Activated CD4-positive, alpha-beta T cell treated with anti-CD3 and anti-CD28 coated beads, Interleukin-2, amount 50 U/mL, for 24 hours (primary cell): ENCODE measurements at regions not wholly inside any gene's neighbourhood (a gene's known extent, or its start where the extent isn't known, plus 50 kb on each side); places are given as distances from the start of the nearest gene placed in this dataset.
"Not testable (repeated sequence)": the region's sequence is repeated elsewhere in the genome, so short reads cannot be mapped to it uniquely, and the experiment has no call there.

Experiments used
- DNase-seq, 2 donors: peaks; one replicate each; pipeline ENCODE4 v3.0.0-alpha.2; 2020; ENCODE audit warnings: low read depth in 1 of 2, low spot score in 1 of 2

GRCh38 chr4:160286051-160286450, 1183.2 kb downstream of the RAPGEF2 start:
- DNase-seq, result no peak

- no peak for DNase-seq
These were observed 1193.6 kb downstream of the RAPGEF2 start for GRCh38 chr4:160296476-160296875.

GRCh38 chr4:160299177-160299576, 1196.3 kb downstream of the RAPGEF2 start:
- no peak for DNase-seq

GRCh38 chr4:160299608-160300007, 1196.7 kb downstream of the RAPGEF2 start:
- DNase-seq, result no peak

GRCh38 chr4:160316036-160316435, 1213.2 kb downstream of the RAPGEF2 start:
- no peak for DNase-seq

- DNase-seq, result no peak
These were observed 1215.8 kb downstream of the RAPGEF2 start for GRCh38 chr4:160318567-160319220.

GRCh38 chr4:160319221-160319867, 1216.5 kb downstream of the RAPGEF2 start:
- DNase-seq, result no peak

GRCh38 chr4:160319868-160320260, 1217.0 kb downstream of the RAPGEF2 start:
- DNase-seq, result no peak

GRCh38 chr4:160326110-160326509, 1223.2 kb downstream of the RAPGEF2 start:
- DNase-seq, result no peak

- no peak for DNase-seq
These were observed 1244.3 kb downstream of the RAPGEF2 start for GRCh38 chr4:160347197-160347596.

GRCh38 chr4:160350944-160351343, 1248.1 kb downstream of the RAPGEF2 start:
- no peak for DNase-seq

- DNase-seq, result no peak
These were observed 1249.8 kb downstream of the RAPGEF2 start for GRCh38 chr4:160352637-160353036.

- no peak for DNase-seq
These were observed 1250.7 kb downstream of the RAPGEF2 start for GRCh38 chr4:160353548-160353947.

GRCh38 chr4:160362478-160362877, 1259.6 kb downstream of the RAPGEF2 start:
- no peak for DNase-seq

- DNase-seq, result no peak
These were observed 1261.3 kb downstream of the RAPGEF2 start for GRCh38 chr4:160364217-160364616.

- not testable (repeated sequence) for DNase-seq
These were observed 1261.8 kb downstream of the RAPGEF2 start for GRCh38 chr4:160364665-160365064.

GRCh38 chr4:160365383-160365782, 1262.5 kb downstream of the RAPGEF2 start:
- not testable (repeated sequence) for DNase-seq

GRCh38 chr4:160370046-160370445, 1267.2 kb downstream of the RAPGEF2 start:
- DNase-seq, result no peak

- DNase-seq, result no peak
These were observed 1268.6 kb downstream of the RAPGEF2 start for GRCh38 chr4:160371446-160371845.

GRCh38 chr4:160372390-160372789, 1269.5 kb downstream of the RAPGEF2 start:
- no peak for DNase-seq

GRCh38 chr4:160373911-160374310, 1271.0 kb downstream of the RAPGEF2 start:
- DNase-seq, result no peak

GRCh38 chr4:160375772-160376452, 1273.0 kb downstream of the RAPGEF2 start:
- DNase-seq, result no peak
